Activated T-cell treated with anti-CD3 and anti-CD28 coated beads, Interleukin-2, amount 50 U/mL, for 24 hours (primary cell): ENCODE measurements at regions not wholly inside any gene's neighbourhood (a gene's known extent, or its start where the extent isn't known, plus 50 kb on each side); places are given as distances from the start of the nearest gene placed in this dataset.
"Not testable (repeated sequence)": the region's sequence is repeated elsewhere in the genome, so short reads cannot be mapped to it uniquely, and the experiment has no call there.

Experiments
- DNase-seq: peaks from one replicate; pipeline ENCODE4 v3.0.0-alpha.2; 2020
- H3K27ac Mint-ChIP-seq: 2 replicates; pipeline ENCODE4 v1.8.0; 2020; ENCODE audit warnings: mild to moderate bottlenecking, mixed read lengths
- H3K27me3 Mint-ChIP-seq: 2 replicates; pipeline ENCODE4 v1.8.0; 2020; ENCODE audit warnings: mixed read lengths
- H3K36me3 Mint-ChIP-seq: 2 replicates; pipeline ENCODE4 v1.8.0; 2020; ENCODE audit warnings: low read depth, mixed read lengths
- H3K4me1 Mint-ChIP-seq: 2 replicates; pipeline ENCODE4 v1.8.0; 2020; ENCODE audit warnings: low read depth, mixed read lengths
- H3K4me3 Mint-ChIP-seq: 2 replicates; pipeline ENCODE4 v1.8.0; 2020; ENCODE audit warnings: mild to moderate bottlenecking, moderate library complexity, mixed read lengths
- H3K9me3 Mint-ChIP-seq: 2 replicates; pipeline ENCODE4 v1.8.0; 2020; ENCODE audit warnings: mixed read lengths

GRCh38 chr9:24073666-24074065 lies 247.6 kb upstream of the ELAVL2 start:
- peaks cover 23% of the 10 kb centered on the region for H3K9me3 Mint-ChIP-seq
- no peak overlapping the region for H3K27ac Mint-ChIP-seq
- H3K27me3 Mint-ChIP-seq: no peaks in the 10 kb centered on the region
- no peak for DNase-seq
- H3K4me3 Mint-ChIP-seq: no peak overlapping the region
- no peaks in the 10 kb centered on the region for H3K36me3 Mint-ChIP-seq
- H3K4me1 Mint-ChIP-seq: no peaks in the 10 kb centered on the region

GRCh38 chr9:24073007-24073592 lies 247.1 kb upstream of the ELAVL2 start:
- DNase-seq: no peak
- Mint-ChIP-seq H3K27me3 (no peaks in the 10 kb centered on the region), H3K4me1 (no peaks in the 10 kb centered on the region), H3K36me3 (no peaks in the 10 kb centered on the region), H3K27ac (no peak overlapping the region), H3K4me3 (no peak overlapping the region), H3K9me3 (peaks cover 20% of the 10 kb centered on the region)

- DNase-seq: no peak
- H3K4me1 Mint-ChIP-seq: no peaks in the 10 kb centered on the region
- H3K36me3 Mint-ChIP-seq: no peaks in the 10 kb centered on the region
- H3K27me3 Mint-ChIP-seq: no peaks in the 10 kb centered on the region
- H3K9me3 Mint-ChIP-seq: peaks cover 21% of the 10 kb centered on the region
- H3K27ac Mint-ChIP-seq: no peak overlapping the region
- H3K4me3 Mint-ChIP-seq: no peak overlapping the region
These were observed 245.7 kb upstream of the ELAVL2 start for GRCh38 chr9:24071716-24072115.

GRCh38 chr9:24071091-24071490 lies 245.1 kb upstream of the ELAVL2 start:
- no peaks in the 10 kb centered on the region for H3K27me3 Mint-ChIP-seq
- no peak overlapping the region for H3K4me3 Mint-ChIP-seq
- H3K4me1 Mint-ChIP-seq: no peaks in the 10 kb centered on the region
- no peak overlapping the region for H3K27ac Mint-ChIP-seq
- DNase-seq: no peak
- no peaks in the 10 kb centered on the region for H3K36me3 Mint-ChIP-seq
- H3K9me3 Mint-ChIP-seq: peaks cover 23% of the 10 kb centered on the region

GRCh38 chr9:24067107-24067506 lies 241.1 kb upstream of the ELAVL2 start:
- peaks cover 21% of the 10 kb centered on the region for H3K9me3 Mint-ChIP-seq
- H3K27me3 Mint-ChIP-seq: not testable (repeated sequence)

GRCh38 chr9:24059651-24060050 lies 233.6 kb upstream of the ELAVL2 start:
- Mint-ChIP-seq H3K4me3 (no peak overlapping the region), H3K4me1 (no peaks in the 10 kb centered on the region), H3K9me3 (peaks cover 25% of the 10 kb centered on the region), H3K27ac (no peak overlapping the region), H3K27me3 (no peaks in the 10 kb centered on the region), H3K36me3 (no peaks in the 10 kb centered on the region)
- no peak for DNase-seq

More at GRCh38 chr9:24067107-24067506, 241.1 kb upstream of the ELAVL2 start:
- H3K27ac Mint-ChIP-seq, H3K4me1 Mint-ChIP-seq, H3K4me3 Mint-ChIP-seq, DNase-seq, H3K36me3 Mint-ChIP-seq: not testable (repeated sequence)

- Mint-ChIP-seq H3K36me3 (no peaks in the 10 kb centered on the region), H3K4me1 (no peaks in the 10 kb centered on the region), H3K4me3 (no peak overlapping the region), H3K9me3 (peaks cover 31% of the 10 kb centered on the region), H3K27me3 (no peaks in the 10 kb centered on the region), H3K27ac (no peak overlapping the region)
- no peak for DNase-seq
These were observed 225.5 kb upstream of the ELAVL2 start for GRCh38 chr9:24051587-24051986.

GRCh38 chr9:24050239-24050638 lies 224.2 kb upstream of the ELAVL2 start:
- H3K4me1 Mint-ChIP-seq, H3K27me3 Mint-ChIP-seq, H3K36me3 Mint-ChIP-seq, H3K27ac Mint-ChIP-seq, H3K4me3 Mint-ChIP-seq, DNase-seq: not testable (repeated sequence)
- H3K9me3 Mint-ChIP-seq: peaks cover 31% of the 10 kb centered on the region

- H3K27ac Mint-ChIP-seq: no peak overlapping the region
- no peaks in the 10 kb centered on the region for H3K4me1 Mint-ChIP-seq
- DNase-seq: no peak
- H3K9me3 Mint-ChIP-seq: peaks cover 34% of the 10 kb centered on the region
- H3K4me3 Mint-ChIP-seq: no peak overlapping the region
- no peaks in the 10 kb centered on the region for H3K27me3 Mint-ChIP-seq
- no peaks in the 10 kb centered on the region for H3K36me3 Mint-ChIP-seq
These were observed 219.1 kb upstream of the ELAVL2 start for GRCh38 chr9:24045150-24045549.

GRCh38 chr9:24044576-24044975 lies 218.5 kb upstream of the ELAVL2 start:
- Mint-ChIP-seq H3K4me1 (no peaks in the 10 kb centered on the region), H3K27me3 (no peaks in the 10 kb centered on the region), H3K9me3 (peaks cover 34% of the 10 kb centered on the region), H3K4me3 (no peak overlapping the region), H3K36me3 (no peaks in the 10 kb centered on the region), H3K27ac (no peak overlapping the region)
- DNase-seq: no peak

- peaks cover 34% of the 10 kb centered on the region for H3K9me3 Mint-ChIP-seq
- DNase-seq: no peak
- no peaks in the 10 kb centered on the region for H3K36me3 Mint-ChIP-seq
- no peak overlapping the region for H3K27ac Mint-ChIP-seq
- no peaks in the 10 kb centered on the region for H3K4me1 Mint-ChIP-seq
- H3K4me3 Mint-ChIP-seq: no peak overlapping the region
- H3K27me3 Mint-ChIP-seq: no peaks in the 10 kb centered on the region
These were observed 215.2 kb upstream of the ELAVL2 start for GRCh38 chr9:24041160-24041690.

GRCh38 chr9:24036459-24036858 lies 210.4 kb upstream of the ELAVL2 start:
- Mint-ChIP-seq H3K4me1 (no peaks in the 10 kb centered on the region), H3K4me3 (no peak overlapping the region), H3K9me3 (peaks cover 36% of the 10 kb centered on the region), H3K27me3 (no peaks in the 10 kb centered on the region), H3K36me3 (no peaks in the 10 kb centered on the region), H3K27ac (no peak overlapping the region)
- DNase-seq: no peak

- H3K9me3 Mint-ChIP-seq: peaks cover 36% of the 10 kb centered on the region
- no peak overlapping the region for H3K27ac Mint-ChIP-seq
- no peak for DNase-seq
- H3K36me3 Mint-ChIP-seq: no peaks in the 10 kb centered on the region
- H3K4me1 Mint-ChIP-seq: no peaks in the 10 kb centered on the region
- H3K4me3 Mint-ChIP-seq: no peak overlapping the region
- no peaks in the 10 kb centered on the region for H3K27me3 Mint-ChIP-seq
These were observed 209.8 kb upstream of the ELAVL2 start for GRCh38 chr9:24035816-24036215.

GRCh38 chr9:24011881-24012280 lies 185.8 kb upstream of the ELAVL2 start:
- no peak overlapping the region for H3K27ac Mint-ChIP-seq
- H3K27me3 Mint-ChIP-seq: no peaks in the 10 kb centered on the region
- H3K36me3 Mint-ChIP-seq: no peaks in the 10 kb centered on the region
- peaks cover 20% of the 10 kb centered on the region for H3K9me3 Mint-ChIP-seq
- no peak overlapping the region for H3K4me3 Mint-ChIP-seq
- no peaks in the 10 kb centered on the region for H3K4me1 Mint-ChIP-seq
- DNase-seq: no peak

GRCh38 chr9:24011009-24011717 lies 185.1 kb upstream of the ELAVL2 start:
- H3K27me3 Mint-ChIP-seq: no peaks in the 10 kb centered on the region

More at GRCh38 chr9:24011009-24011717, 185.1 kb upstream of the ELAVL2 start:
- Mint-ChIP-seq H3K9me3 (peaks cover 20% of the 10 kb centered on the region), H3K36me3 (no peaks in the 10 kb centered on the region), H3K4me3 (no peak overlapping the region), H3K4me1 (no peaks in the 10 kb centered on the region), H3K27ac (no peak overlapping the region)
- DNase-seq: no peak
